ENCODE measurements at regions not wholly inside any gene's neighbourhood (a gene's known extent, or its start where the extent isn't known, plus 50 kb on each side); places are given as distances from the start of the nearest gene placed in this dataset.

GRCh38 chr4:23952258-23952657 lies 62.4 kb upstream of the PPARGC1A start:
- Histone ChIP-seq H3K27ac (ENCODE audit: low read depth, low read length, poor library complexity, severe bottlenecking) (no peak overlapping the region), H4K20me1 (ENCODE audit: insufficient read depth, low read length) (no peaks in the 10 kb centered on the region), H3K9me3 (ENCODE audit: low read length) (no peaks in the 10 kb centered on the region), H3K36me3 (ENCODE audit: insufficient read depth, low read length) (no peaks in the 10 kb centered on the region), H3K79me2 (ENCODE audit: insufficient read depth, low read depth, low read length) (no peaks in the 10 kb centered on the region), H3K4me2 (ENCODE audit: low read length) (peak overlapping the region; percentile 3; the same call in 1 of the 2 replicates), H2AFZ (ENCODE audit: low read length) (peak overlapping the region; percentile 57; the same call in 1 of the 2 replicates), H3K9me2 (ENCODE audit: insufficient read depth, low read length) (no peaks in the 10 kb centered on the region), H3K4me3 (ENCODE audit: low read depth, low read length, poor library complexity, severe bottlenecking) (no peak overlapping the region), H3K4me1 (ENCODE audit: insufficient read depth, low read length, poor library complexity, severe bottlenecking) (peaks cover 9% of the 10 kb centered on the region)
- no TSS peak for BruUV-seq (replicated peaks)
- CTCF ChIA-PET (ENCODE audit: unreplicated experiment), result no interaction called here
- TF ChIP-seq EZH2phosphoT487 (IDR thresholded peaks at IDR 0.05; ENCODE audit: borderline replicate concordance, low read depth, low read length) (no peak), CTCF (conservative IDR thresholded peaks at IDR 0.05; ENCODE audit: low read length) (no peak)
- intact Hi-C loops (cut with micrococcal nuclease; ENCODE audit: unreplicated experiment), result no loop called here
- POLR2A ChIA-PET, result interaction anchor here (1.5 kb wide), 1 partner anchor 27 kb away, joined by 3 read pairs; no protein-coding TSS in a partner anchor
- peak; percentile 31 for DNase-seq (ENCODE audit: low spot score)

- ChIA-PET POLR2A (interaction anchor here (0.5 to 1.3 kb wide), 4 partner anchors 9 to 649 kb away, joined by 3 to 8 read pairs (median 4); no protein-coding TSS in a partner anchor), CTCF (ENCODE audit: unreplicated experiment) (no interaction called here)
- Histone ChIP-seq H3K4me2 (ENCODE audit: low read length) (no peak overlapping the region), H3K9me2 (ENCODE audit: insufficient read depth, low read length) (no peaks in the 10 kb centered on the region), H3K79me2 (ENCODE audit: insufficient read depth, low read depth, low read length) (no peaks in the 10 kb centered on the region), H3K36me3 (ENCODE audit: insufficient read depth, low read length) (no peaks in the 10 kb centered on the region), H3K9me3 (ENCODE audit: low read length) (no peaks in the 10 kb centered on the region), H3K27ac (ENCODE audit: low read depth, low read length, poor library complexity, severe bottlenecking) (no peak overlapping the region), H3K4me3 (ENCODE audit: low read depth, low read length, poor library complexity, severe bottlenecking) (no peak overlapping the region), H2AFZ (ENCODE audit: low read length) (no peak overlapping the region; the same call in 1 of the 2 replicates), H3K4me1 (ENCODE audit: insufficient read depth, low read length, poor library complexity, severe bottlenecking) (peaks cover 9% of the 10 kb centered on the region), H4K20me1 (ENCODE audit: insufficient read depth, low read length) (no peaks in the 10 kb centered on the region)
- no peak for DNase-seq (ENCODE audit: low spot score)
- TF ChIP-seq EZH2phosphoT487 (IDR thresholded peaks at IDR 0.05; ENCODE audit: borderline replicate concordance, low read depth, low read length) (no peak), CTCF (conservative IDR thresholded peaks at IDR 0.05; ENCODE audit: low read length) (no peak)
- intact Hi-C loops (cut with micrococcal nuclease; ENCODE audit: unreplicated experiment), result no loop called here
- no TSS peak for BruUV-seq (replicated peaks)
Observed at GRCh38 chr4:23947826-23948225, 58.0 kb upstream of the PPARGC1A start.

GRCh38 chr4:23946299-23946698 lies 56.5 kb upstream of the PPARGC1A start:
- no peaks in the 10 kb centered on the region for H4K20me1 ChIP-seq (ENCODE audit: insufficient read depth, low read length)
- intact Hi-C loops (cut with micrococcal nuclease; ENCODE audit: unreplicated experiment), result no loop called here
- H3K9me2 ChIP-seq (ENCODE audit: insufficient read depth, low read length), result no peaks in the 10 kb centered on the region
- H3K9me3 ChIP-seq (ENCODE audit: low read length), result no peaks in the 10 kb centered on the region
- ChIA-PET POLR2A (interaction anchor here (1.1 kb wide), 1 partner anchor 14 kb away, joined by 3 read pairs; no protein-coding TSS in a partner anchor), CTCF (ENCODE audit: unreplicated experiment) (no interaction called here)
- BruUV-seq (replicated peaks), result no TSS peak
- no peaks in the 10 kb centered on the region for H3K79me2 ChIP-seq (ENCODE audit: insufficient read depth, low read depth, low read length)
- H3K27ac ChIP-seq (ENCODE audit: low read depth, low read length, poor library complexity, severe bottlenecking), result no peak overlapping the region
- H2AFZ ChIP-seq (ENCODE audit: low read length), result no peak overlapping the region
- no peak overlapping the region for H3K4me3 ChIP-seq (ENCODE audit: low read depth, low read length, poor library complexity, severe bottlenecking)
- no peaks in the 10 kb centered on the region for H3K36me3 ChIP-seq (ENCODE audit: insufficient read depth, low read length)
- no peak for TF ChIP-seq CTCF (conservative IDR thresholded peaks at IDR 0.05; ENCODE audit: low read length)
- DNase-seq (ENCODE audit: low spot score), result no peak
- H3K4me1 ChIP-seq (ENCODE audit: insufficient read depth, low read length, poor library complexity, severe bottlenecking), result no peaks in the 10 kb centered on the region
- no peak overlapping the region for H3K4me2 ChIP-seq (ENCODE audit: low read length)
